GM18858 (cell line): ENCODE measurements at regions not wholly inside any gene's neighbourhood (a gene's known extent, or its start where the extent isn't known, plus 50 kb on each side); places are given as distances from the start of the nearest gene placed in this dataset.

Source experiments
- ATAC-seq: cut with Tn5 transposase; IDR thresholded peaks from one replicate; pipeline ENCODE4 v1.9.1; 2021; ENCODE audit not compliant: unreplicated experiment

DNA sequence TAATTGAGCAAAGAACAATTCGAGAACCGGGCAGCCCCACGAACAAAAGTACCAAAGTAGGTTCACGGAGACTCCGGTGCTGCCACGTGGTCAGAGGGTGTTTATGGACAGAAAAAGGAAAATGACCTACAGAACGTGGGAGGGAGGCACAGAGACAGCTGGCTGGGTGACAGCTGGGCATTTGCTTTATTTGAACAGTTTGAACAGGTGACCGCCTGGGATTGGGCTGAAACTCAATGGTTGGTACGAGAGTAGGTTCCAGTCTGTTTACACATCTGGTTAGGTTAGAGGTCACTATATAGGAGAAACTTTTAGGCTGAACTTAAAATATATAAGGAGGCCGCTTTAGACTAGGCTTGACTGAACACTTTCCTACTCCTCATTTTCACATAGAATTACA is 50.6 kb upstream of the CELF2 start:
- no peak for ATAC-seq

DNA sequence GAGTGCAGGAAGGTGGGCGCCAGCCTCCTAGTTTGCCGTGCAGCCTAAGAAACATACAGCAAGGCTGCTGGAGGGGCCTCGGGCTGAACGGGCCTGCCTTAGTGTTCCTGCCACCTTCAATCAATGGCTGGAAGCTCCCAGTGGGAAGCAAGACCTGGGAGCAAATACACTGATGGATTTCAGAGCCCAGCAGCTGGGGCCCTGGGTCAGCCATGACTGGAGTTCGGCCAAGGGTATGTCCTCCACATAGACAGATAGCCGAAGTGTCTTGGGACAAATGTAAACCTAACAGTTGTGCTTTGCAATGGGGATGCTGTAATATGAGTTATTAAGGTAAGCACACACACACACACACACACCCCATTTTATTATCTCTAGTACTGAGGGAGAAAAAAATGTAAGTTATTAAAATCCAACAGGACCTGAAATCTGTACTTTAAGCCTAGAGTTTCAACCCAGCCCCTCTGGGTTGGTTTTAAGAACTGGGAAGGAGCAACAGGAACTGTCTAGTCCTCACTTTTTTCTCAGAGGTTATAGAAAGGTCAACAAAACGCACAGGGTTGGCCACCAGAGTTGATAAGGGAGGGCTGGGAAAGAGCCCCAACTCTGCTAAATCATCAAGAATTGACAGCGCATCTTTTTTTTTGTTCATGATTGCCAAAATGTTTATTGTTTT is 50.0 kb upstream of the CELF2 start:
- no peak for ATAC-seq
